HG03439 (cell line): ENCODE measurements at regions not wholly inside any gene's neighbourhood (a gene's known extent, or its start where the extent isn't known, plus 50 kb on each side); places are given as distances from the start of the nearest gene placed in this dataset.
"Not testable (repeated sequence)": the region's sequence is repeated elsewhere in the genome, so short reads cannot be mapped to it uniquely, and the experiment has no call there.

Source experiments
- ATAC-seq: cut with Tn5 transposase; IDR thresholded peaks from one replicate; pipeline ENCODE4 v1.9.1; 2021; ENCODE audit warnings: mild to moderate bottlenecking, moderate library complexity; ENCODE audit not compliant: unreplicated experiment

GRCh38 chr2:142585785-142586184 is 291.7 kb upstream of the KYNU start:
- no peak for ATAC-seq

- ATAC-seq, result no peak
Observed at GRCh38 chr2:142582317-142582716, 295.1 kb upstream of the KYNU start.

GRCh38 chr2:142581491-142581890 is 296.0 kb upstream of the KYNU start:
- no peak for ATAC-seq

- ATAC-seq, result no peak
Observed at GRCh38 chr2:142580691-142581090, 296.8 kb upstream of the KYNU start.

GRCh38 chr2:142575561-142575960 is 301.9 kb upstream of the KYNU start:
- ATAC-seq, result no peak

GRCh38 chr2:142574388-142574787 is 303.1 kb upstream of the KYNU start:
- no peak for ATAC-seq

GRCh38 chr2:142572346-142573132 is 304.9 kb upstream of the KYNU start:
- no peak for ATAC-seq

- no peak for ATAC-seq
Observed at GRCh38 chr2:142571934-142572333, 305.5 kb upstream of the KYNU start.

- ATAC-seq, result no peak
Observed at GRCh38 chr2:142562900-142563299, 314.6 kb upstream of the KYNU start.

- no peak for ATAC-seq
Observed at GRCh38 chr2:142561656-142562055, 315.8 kb upstream of the KYNU start.

- ATAC-seq, result no peak
Observed at GRCh38 chr2:142557391-142557790, 320.1 kb upstream of the KYNU start.

- ATAC-seq, result not testable (repeated sequence)
Observed at GRCh38 chr2:142545999-142546398, 331.5 kb upstream of the KYNU start.

GRCh38 chr2:142545036-142545435 is 332.4 kb upstream of the KYNU start:
- no peak for ATAC-seq

GRCh38 chr2:142544173-142544572 is 333.3 kb upstream of the KYNU start:
- ATAC-seq, result no peak

- no peak for ATAC-seq
Observed at GRCh38 chr2:142542431-142542910, 335.0 kb upstream of the KYNU start.

- no peak for ATAC-seq
Observed at GRCh38 chr2:142536966-142537365, 340.5 kb upstream of the KYNU start.

- no peak for ATAC-seq
Observed at GRCh38 chr2:142536492-142536891, 341.0 kb upstream of the KYNU start.

GRCh38 chr2:142535311-142535710 is 342.2 kb upstream of the KYNU start:
- ATAC-seq, result no peak

- ATAC-seq, result no peak
Observed at GRCh38 chr2:142533177-142533576, 344.3 kb upstream of the KYNU start.

GRCh38 chr2:142531377-142531776 is 346.1 kb upstream of the KYNU start:
- no peak for ATAC-seq

GRCh38 chr2:142525720-142526119 is 351.7 kb upstream of the KYNU start:
- no peak for ATAC-seq

- ATAC-seq, result no peak
Observed at GRCh38 chr2:142521492-142521891, 356.0 kb upstream of the KYNU start.

- ATAC-seq, result no peak
Observed at GRCh38 chr2:142515493-142515892, 362.0 kb upstream of the KYNU start.
